SU-DHL-6 (cell line): ENCODE measurements at regions not wholly inside any gene's neighbourhood (a gene's known extent, or its start where the extent isn't known, plus 50 kb on each side); places are given as distances from the start of the nearest gene placed in this dataset.
"Not testable (repeated sequence)": the region's sequence is repeated elsewhere in the genome, so short reads cannot be mapped to it uniquely, and the experiment has no call there.

Experiments used
- H2AFZ ChIP-seq: fragments of 200-600 bp; sonication (generic); 2 replicates; pipeline ENCODE4 v1.6.1; 2014; ENCODE audit warnings: low read depth, mild to moderate bottlenecking, moderate library complexity, mixed read lengths, antibody characterized with exemption, low read length; ENCODE audit not compliant: severe bottlenecking
- H3F3A ChIP-seq: fragments of 200-600 bp; shearing (Covaris generic); 2 replicates; pipeline ENCODE4 v1.6.0; 2016; ENCODE audit warnings: antibody characterized with exemption, mild to moderate bottlenecking; ENCODE audit not compliant: insufficient read depth
- H3K27ac ChIP-seq: fragments of 200-600 bp; sonication (generic); 2 replicates; pipeline ENCODE4 v1.5.1; 2016; ENCODE audit warnings: low read depth, mild to moderate bottlenecking, low read length, moderate library complexity, mixed read lengths
- H3K27me3 ChIP-seq: fragments of 200-600 bp; sonication (generic), shearing (Covaris generic); 2 replicates; pipeline ENCODE4 v1.6.0; 2014; ENCODE audit warnings: mild to moderate bottlenecking, low read length
- H3K36me3 ChIP-seq: fragments of 200-600 bp; sonication (generic); 2 replicates; pipeline ENCODE4 v1.6.1; 2014; ENCODE audit warnings: mild to moderate bottlenecking, low read length, mixed read lengths
- H3K4me2 ChIP-seq: fragments of 300-600, 200-600 bp; shearing (Covaris generic), sonication (generic); 2 replicates; pipeline ENCODE4 v1.6.0; 2014; ENCODE audit warnings: low read length, low read depth, mild to moderate bottlenecking; ENCODE audit not compliant: poor library complexity, severe bottlenecking
- H3K4me3 ChIP-seq: fragments of 200-600 bp; sonication (generic); 2 replicates; pipeline ENCODE4 v1.5.1; 2014; ENCODE audit warnings: antibody characterized with exemption, low read length, mild to moderate bottlenecking, mixed read lengths; ENCODE audit not compliant: insufficient read depth, poor library complexity, severe bottlenecking
- H3K79me2 ChIP-seq: fragments of 200-600 bp; sonication (generic); 2 replicates; pipeline ENCODE4 v1.6.1; 2014; ENCODE audit warnings: mild to moderate bottlenecking, low read length, moderate library complexity; ENCODE audit not compliant: insufficient read depth
- H3K9ac ChIP-seq: fragments of 200-600 bp; sonication (generic); 2 replicates; pipeline ENCODE4 v1.7.0; 2014; ENCODE audit warnings: mild to moderate bottlenecking, low read length
- H3K9me2 ChIP-seq: fragments of 200-600 bp; sonication (generic); replicated peaks from 2 replicates; pipeline ENCODE4 v1.6.1; 2014; ENCODE audit warnings: low read length; ENCODE audit not compliant: insufficient read depth
- H3K9me3 ChIP-seq: fragments of 200-600 bp; sonication (generic); 2 replicates; pipeline ENCODE4 v1.6.1; 2014; ENCODE audit warnings: low read length, mixed read lengths; ENCODE audit not compliant: insufficient read depth
- H4K20me1 ChIP-seq: fragments of 200-600 bp; sonication (generic); 2 replicates; pipeline ENCODE4 v1.6.1; 2014; ENCODE audit warnings: low read depth, mild to moderate bottlenecking, antibody characterized with exemption, low read length, moderate library complexity, mixed read lengths
- CTCF ChIP-seq: fragments of 200-600 bp; sonication (generic); IDR thresholded peaks from one replicate; pipeline ENCODE4 v1.5.1; 2017; ENCODE audit warnings: antibody characterized with exemption, mild to moderate bottlenecking, low read length, moderate library complexity; ENCODE audit not compliant: insufficient read depth, poor library complexity, severe bottlenecking
- EZH2phosphoT487 ChIP-seq: fragments of 200-600 bp; sonication (generic), shearing (Covaris generic); conservative IDR thresholded peaks from 2 replicates; pipeline ENCODE4 v1.6.1; 2018; ENCODE audit warnings: mild to moderate bottlenecking, antibody characterized with exemption, low read length, moderate library complexity, mixed read lengths

- Histone ChIP-seq H3K27me3 (no peaks in the 10 kb centered on the region), H3K27ac (no peak overlapping the region), H3K4me2 (no peak overlapping the region), H3K9me2 (no peaks in the 10 kb centered on the region), H3K9ac (no peak overlapping the region), H4K20me1 (no peaks in the 10 kb centered on the region), H3K9me3 (no peaks in the 10 kb centered on the region), H3K4me3 (no peak overlapping the region), H3K79me2 (no peaks in the 10 kb centered on the region), H3K36me3 (no peaks in the 10 kb centered on the region), H2AFZ (no peak overlapping the region), H3F3A (no peaks in the 10 kb centered on the region)
- TF ChIP-seq CTCF, result no peak
- no peak for TF ChIP-seq EZH2phosphoT487
These were observed 127.9 kb upstream of the SLC13A1 start for GRCh38 chr7:123327661-123328060.

- Histone ChIP-seq H3K4me2 (no peak overlapping the region), H3K27me3 (no peaks in the 10 kb centered on the region), H3K9ac (no peak overlapping the region), H3K79me2 (no peaks in the 10 kb centered on the region), H3K9me3 (no peaks in the 10 kb centered on the region), H3K4me3 (no peak overlapping the region), H3K36me3 (no peaks in the 10 kb centered on the region), H3K9me2 (no peaks in the 10 kb centered on the region), H3F3A (no peaks in the 10 kb centered on the region), H4K20me1 (no peaks in the 10 kb centered on the region), H2AFZ (no peak overlapping the region), H3K27ac (no peak overlapping the region)
- TF ChIP-seq EZH2phosphoT487 (no peak), CTCF (no peak)
These were observed 124.5 kb upstream of the SLC13A1 start for GRCh38 chr7:123324283-123324682.

- no peak overlapping the region for H3K4me2 ChIP-seq
- no peak overlapping the region for H2AFZ ChIP-seq
- TF ChIP-seq EZH2phosphoT487 (no peak), CTCF (no peak)
- H3K36me3 ChIP-seq, result no peaks in the 10 kb centered on the region
- H3K9me2 ChIP-seq, result no peaks in the 10 kb centered on the region
- no peaks in the 10 kb centered on the region for H4K20me1 ChIP-seq
- no peaks in the 10 kb centered on the region for H3K9me3 ChIP-seq
- no peak overlapping the region for H3K4me3 ChIP-seq
- no peak overlapping the region for H3K27ac ChIP-seq
- H3F3A ChIP-seq, result no peaks in the 10 kb centered on the region
- H3K27me3 ChIP-seq, result no peaks in the 10 kb centered on the region
- H3K79me2 ChIP-seq, result no peaks in the 10 kb centered on the region
- no peak overlapping the region for H3K9ac ChIP-seq
These were observed 123.9 kb upstream of the SLC13A1 start for GRCh38 chr7:123323689-123324088.

- H3K79me2 ChIP-seq, H3K27ac ChIP-seq, H3K9ac ChIP-seq, H3K9me2 ChIP-seq, H3K4me3 ChIP-seq, H3F3A ChIP-seq, H2AFZ ChIP-seq, H3K4me2 ChIP-seq, H3K36me3 ChIP-seq, H3K27me3 ChIP-seq, H3K9me3 ChIP-seq, H4K20me1 ChIP-seq: not testable (repeated sequence)
These were observed 121.8 kb upstream of the SLC13A1 start for GRCh38 chr7:123321578-123321977.
